ENCODE measurements at regions not wholly inside any gene's neighbourhood (a gene's known extent, or its start where the extent isn't known, plus 50 kb on each side); places are given as distances from the start of the nearest gene placed in this dataset.
"Not testable (repeated sequence)": the region's sequence is repeated elsewhere in the genome, so short reads cannot be mapped to it uniquely, and the experiment has no call there.

- no peak for DNase-seq (ENCODE audit: low read depth)
Measured at GRCh38 chr6:4460586-4461475, 315.4 kb upstream of the CDYL start.

GRCh38 chr6:4459996-4460395 lies 316.2 kb upstream of the CDYL start:
- no peak for DNase-seq (ENCODE audit: low read depth)

- no peak for DNase-seq (ENCODE audit: low read depth)
Measured at GRCh38 chr6:4459032-4459431, 317.2 kb upstream of the CDYL start.

- DNase-seq (ENCODE audit: low read depth) = no peak
Measured at GRCh38 chr6:4451718-4452117, 316.3 kb upstream of the ECI2 start.

- DNase-seq (ENCODE audit: low read depth) = no peak
Measured at GRCh38 chr6:4451081-4451480, 315.7 kb upstream of the ECI2 start.

GRCh38 chr6:4450237-4450636 lies 314.9 kb upstream of the ECI2 start:
- DNase-seq (ENCODE audit: low read depth) = no peak

- DNase-seq (ENCODE audit: low read depth) = no peak
Measured at GRCh38 chr6:4449409-4449808, 314.0 kb upstream of the ECI2 start.

- no peak for DNase-seq (ENCODE audit: low read depth)
Measured at GRCh38 chr6:4448841-4449240, 313.5 kb upstream of the ECI2 start.

- DNase-seq (ENCODE audit: low read depth) = no peak
Measured at GRCh38 chr6:4447639-4448330, 312.4 kb upstream of the ECI2 start.

- no peak for DNase-seq (ENCODE audit: low read depth)
Measured at GRCh38 chr6:4446982-4447381, 311.6 kb upstream of the ECI2 start.

- no peak for DNase-seq (ENCODE audit: low read depth)
Measured at GRCh38 chr6:4441981-4442434, 306.6 kb upstream of the ECI2 start.

GRCh38 chr6:4439159-4439558 lies 303.8 kb upstream of the ECI2 start:
- no peak for DNase-seq (ENCODE audit: low read depth)

- DNase-seq (ENCODE audit: low read depth) = no peak
Measured at GRCh38 chr6:4437342-4437741, 302.0 kb upstream of the ECI2 start.

GRCh38 chr6:4435981-4436445 lies 300.6 kb upstream of the ECI2 start:
- no peak for DNase-seq (ENCODE audit: low read depth)

GRCh38 chr6:4434655-4435054 lies 299.3 kb upstream of the ECI2 start:
- no peak for DNase-seq (ENCODE audit: low read depth)

GRCh38 chr6:4433199-4433598 lies 297.8 kb upstream of the ECI2 start:
- no peak for DNase-seq (ENCODE audit: low read depth)

- DNase-seq (ENCODE audit: low read depth) = no peak
Measured at GRCh38 chr6:4426968-4427367, 291.6 kb upstream of the ECI2 start.

GRCh38 chr6:4421837-4422236 lies 286.5 kb upstream of the ECI2 start:
- no peak for DNase-seq (ENCODE audit: low read depth)

GRCh38 chr6:4420160-4420865 lies 284.9 kb upstream of the ECI2 start:
- DNase-seq (ENCODE audit: low read depth) = no peak

- DNase-seq (ENCODE audit: low read depth) = no peak
Measured at GRCh38 chr6:4415549-4415948, 280.2 kb upstream of the ECI2 start.

- DNase-seq (ENCODE audit: low read depth) = not testable (repeated sequence)
Measured at GRCh38 chr6:4414078-4414477, 278.7 kb upstream of the ECI2 start.

- DNase-seq (ENCODE audit: low read depth) = no peak
Measured at GRCh38 chr6:4413073-4413472, 277.7 kb upstream of the ECI2 start.

- no peak for DNase-seq (ENCODE audit: low read depth)
Measured at GRCh38 chr6:4412488-4412887, 277.1 kb upstream of the ECI2 start.

Data from stimulated activated CD4-positive, alpha-beta T cell treated with anti-CD3 and anti-CD28 coated beads, Interleukin-2, amount 100 ng/mL, for 4 hours (primary cell).